ENCODE measurements at regions not wholly inside any gene's neighbourhood (a gene's known extent, or its start where the extent isn't known, plus 50 kb on each side); places are given as distances from the start of the nearest gene placed in this dataset.

DNA sequence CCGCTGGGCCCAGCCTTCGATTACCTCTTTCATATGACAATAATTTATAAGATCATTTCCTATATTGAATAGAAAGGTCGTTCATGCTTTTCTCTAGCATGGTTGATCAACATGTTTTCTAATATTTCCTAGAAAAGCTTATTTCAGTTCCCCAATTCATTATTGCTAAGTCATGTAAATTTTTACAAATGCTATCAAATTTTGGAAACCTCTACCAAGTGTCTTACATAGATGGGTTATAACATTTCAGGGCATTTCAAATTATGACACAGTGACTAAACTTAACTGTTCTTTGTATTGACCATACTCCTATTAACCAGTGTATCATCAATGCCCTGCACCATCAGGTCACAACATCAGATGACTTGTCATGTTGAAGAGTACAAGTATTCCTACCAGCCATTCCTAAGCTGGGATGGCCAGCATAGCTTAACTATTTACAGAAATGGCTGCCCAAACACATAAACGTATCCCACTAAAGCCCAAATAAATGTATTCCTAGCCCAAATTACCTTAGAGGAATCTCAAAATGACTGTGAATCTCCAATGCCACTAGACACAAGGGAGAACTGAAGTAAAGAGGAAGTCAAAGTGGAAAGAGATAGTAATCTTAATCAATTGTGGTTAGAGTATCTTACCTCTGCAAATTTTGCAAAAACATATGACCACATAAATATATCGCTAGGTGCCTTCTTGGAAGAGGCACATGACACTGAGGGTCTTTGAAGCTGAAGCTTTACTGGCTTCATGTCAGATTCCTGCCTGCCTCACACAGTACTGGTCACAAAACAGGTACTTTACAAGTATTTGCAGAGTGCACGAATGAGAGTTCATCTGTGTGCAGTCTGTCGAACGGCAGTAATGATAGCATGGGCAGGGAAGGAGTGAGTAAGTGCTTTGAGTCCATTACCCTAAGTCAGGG lies 87.3 kb upstream of the TLK1 start:
- TF ChIP-seq SIN3A (IDR thresholded peaks at IDR 0.05; ENCODE audit: borderline replicate concordance, insufficient read depth, low read depth, low read length) (no peak), POLR2AphosphoS5 (IDR thresholded peaks at IDR 0.05; ENCODE audit: low read depth, low read length) (no peak)
- TF ChIP-seq, protein P1, sequence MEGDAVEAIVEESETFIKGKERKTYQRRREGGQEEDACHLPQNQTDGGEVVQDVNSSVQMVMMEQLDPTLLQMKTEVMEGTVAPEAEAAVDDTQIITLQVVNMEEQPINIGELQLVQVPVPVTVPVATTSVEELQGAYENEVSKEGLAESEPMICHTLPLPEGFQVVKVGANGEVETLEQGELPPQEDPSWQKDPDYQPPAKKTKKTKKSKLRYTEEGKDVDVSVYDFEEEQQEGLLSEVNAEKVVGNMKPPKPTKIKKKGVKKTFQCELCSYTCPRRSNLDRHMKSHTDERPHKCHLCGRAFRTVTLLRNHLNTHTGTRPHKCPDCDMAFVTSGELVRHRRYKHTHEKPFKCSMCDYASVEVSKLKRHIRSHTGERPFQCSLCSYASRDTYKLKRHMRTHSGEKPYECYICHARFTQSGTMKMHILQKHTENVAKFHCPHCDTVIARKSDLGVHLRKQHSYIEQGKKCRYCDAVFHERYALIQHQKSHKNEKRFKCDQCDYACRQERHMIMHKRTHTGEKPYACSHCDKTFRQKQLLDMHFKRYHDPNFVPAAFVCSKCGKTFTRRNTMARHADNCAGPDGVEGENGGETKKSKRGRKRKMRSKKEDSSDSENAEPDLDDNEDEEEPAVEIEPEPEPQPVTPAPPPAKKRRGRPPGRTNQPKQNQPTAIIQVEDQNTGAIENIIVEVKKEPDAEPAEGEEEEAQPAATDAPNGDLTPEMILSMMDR (IDR thresholded peaks at IDR 0.05), result no peak
- TF ChIP-seq, protein P2, sequence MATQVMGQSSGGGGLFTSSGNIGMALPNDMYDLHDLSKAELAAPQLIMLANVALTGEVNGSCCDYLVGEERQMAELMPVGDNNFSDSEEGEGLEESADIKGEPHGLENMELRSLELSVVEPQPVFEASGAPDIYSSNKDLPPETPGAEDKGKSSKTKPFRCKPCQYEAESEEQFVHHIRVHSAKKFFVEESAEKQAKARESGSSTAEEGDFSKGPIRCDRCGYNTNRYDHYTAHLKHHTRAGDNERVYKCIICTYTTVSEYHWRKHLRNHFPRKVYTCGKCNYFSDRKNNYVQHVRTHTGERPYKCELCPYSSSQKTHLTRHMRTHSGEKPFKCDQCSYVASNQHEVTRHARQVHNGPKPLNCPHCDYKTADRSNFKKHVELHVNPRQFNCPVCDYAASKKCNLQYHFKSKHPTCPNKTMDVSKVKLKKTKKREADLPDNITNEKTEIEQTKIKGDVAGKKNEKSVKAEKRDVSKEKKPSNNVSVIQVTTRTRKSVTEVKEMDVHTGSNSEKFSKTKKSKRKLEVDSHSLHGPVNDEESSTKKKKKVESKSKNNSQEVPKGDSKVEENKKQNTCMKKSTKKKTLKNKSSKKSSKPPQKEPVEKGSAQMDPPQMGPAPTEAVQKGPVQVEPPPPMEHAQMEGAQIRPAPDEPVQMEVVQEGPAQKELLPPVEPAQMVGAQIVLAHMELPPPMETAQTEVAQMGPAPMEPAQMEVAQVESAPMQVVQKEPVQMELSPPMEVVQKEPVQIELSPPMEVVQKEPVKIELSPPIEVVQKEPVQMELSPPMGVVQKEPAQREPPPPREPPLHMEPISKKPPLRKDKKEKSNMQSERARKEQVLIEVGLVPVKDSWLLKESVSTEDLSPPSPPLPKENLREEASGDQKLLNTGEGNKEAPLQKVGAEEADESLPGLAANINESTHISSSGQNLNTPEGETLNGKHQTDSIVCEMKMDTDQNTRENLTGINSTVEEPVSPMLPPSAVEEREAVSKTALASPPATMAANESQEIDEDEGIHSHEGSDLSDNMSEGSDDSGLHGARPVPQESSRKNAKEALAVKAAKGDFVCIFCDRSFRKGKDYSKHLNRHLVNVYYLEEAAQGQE (IDR thresholded peaks at IDR 0.05; ENCODE audit: insufficient read depth in 1 of 2, low read depth in 2 of 2, low read length in 1 of 2), result no peak

All from Panc1 (cell line).